ENCODE measurements at regions not wholly inside any gene's neighbourhood (a gene's known extent, or its start where the extent isn't known, plus 50 kb on each side); places are given as distances from the start of the nearest gene placed in this dataset.
A peak's percentile ranks its signal among the peaks of the same experiment; 100 is the strongest.
"Not testable (repeated sequence)": the region's sequence is repeated elsewhere in the genome, so short reads cannot be mapped to it uniquely, and the experiment has no call there.

DNA sequence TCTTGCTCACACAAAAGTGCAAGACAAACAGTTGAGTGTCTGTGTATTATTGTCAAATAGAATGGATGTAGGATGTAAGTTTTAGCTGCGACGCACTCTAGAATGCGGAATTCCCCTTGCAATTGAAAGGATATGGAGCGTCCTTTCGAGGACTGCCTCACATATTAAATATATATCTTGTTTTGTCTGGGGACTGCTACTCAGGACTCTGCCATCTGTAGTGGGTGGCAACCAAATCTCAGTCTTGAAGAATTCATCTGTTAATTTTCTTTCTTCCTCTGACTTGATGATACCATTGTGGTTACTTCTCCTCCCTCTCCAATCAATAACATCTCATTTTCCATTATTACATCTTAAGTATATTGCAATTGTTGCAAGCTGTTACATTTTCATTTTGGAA, 121.6 kb downstream of the SOX4 start:
- Histone ChIP-seq H3K36me3 (ENCODE audit: control insufficient read depth in 1 of 2, insufficient read depth in 2 of 2, low read length in 1 of 2) (no peaks in the 10 kb centered on the region), H3K9me3 (ENCODE audit: control insufficient read depth, low read length) (no peaks in the 10 kb centered on the region), H3K27ac (ENCODE audit: low read depth in 1 of 2, low read length in 2 of 2) (no peak overlapping the region), H3K4me1 (ENCODE audit: control insufficient read depth in 1 of 2, insufficient read depth in 2 of 2, low read length in 2 of 2) (peaks cover 0 to 7% of the 10 kb centered on the region in 2 donors), H3K27me3 (ENCODE audit: control insufficient read depth in 1 of 2, insufficient read depth in 2 of 2, low read length in 1 of 2) (no peaks in the 10 kb centered on the region), H3K4me3 (ENCODE audit: low read length in 2 of 2) (no peak overlapping the region)
- ATAC-seq (ENCODE audit: low FRiP score): no peak
- intact Hi-C loops (cut with DNase I): no loop called here
- no peak for DNase-seq
- WGBS, 2 donors: 98% methylated on average over 5 of the region's 5 CpGs

DNA sequence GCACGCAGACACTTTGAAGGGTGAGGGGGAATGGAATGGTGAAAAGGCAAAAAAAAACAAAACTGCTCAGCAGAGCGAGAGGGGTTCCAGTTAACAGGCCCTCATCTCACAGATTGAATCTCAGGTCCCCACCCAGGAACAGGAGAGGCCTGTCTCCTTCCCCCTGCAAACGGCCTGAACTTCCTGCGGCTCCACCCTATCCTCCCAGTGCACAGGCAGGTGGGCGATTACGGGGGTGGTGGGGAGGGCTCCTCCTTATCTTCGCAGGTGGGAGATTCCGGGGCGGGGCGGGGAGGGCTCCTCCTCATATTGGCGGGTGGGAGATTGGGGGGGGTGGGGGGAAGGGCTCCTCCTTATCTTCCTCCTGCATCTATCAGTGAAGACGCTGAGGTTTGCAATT, 129.0 kb downstream of the SOX4 start:
- WGBS, 2 donors: 59 to 62% methylated on average over 11 to 12 of the region's 12 CpGs
- ATAC-seq (ENCODE audit: low FRiP score): no peak

DNA sequence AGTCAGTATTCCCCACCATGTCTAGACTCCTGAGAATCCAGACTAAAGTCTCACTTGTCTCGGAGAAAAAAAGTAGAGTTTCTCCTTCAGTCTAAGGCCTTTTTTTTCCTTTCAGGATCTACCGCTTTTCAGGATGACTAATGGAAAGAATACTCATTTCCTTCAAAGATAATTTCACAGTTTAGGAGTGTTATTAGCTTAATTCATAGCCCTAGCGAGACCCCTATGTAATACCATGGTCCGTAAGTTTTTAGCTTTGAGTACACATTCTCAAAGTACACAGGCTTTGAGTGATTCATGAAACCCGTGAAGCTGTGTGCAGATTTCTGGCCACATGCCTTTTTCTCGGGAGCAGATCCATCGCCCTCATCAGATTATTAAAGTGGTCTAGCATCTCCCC, 133.1 kb downstream of the SOX4 start:
- H3K27me3 ChIP-seq (ENCODE audit: control insufficient read depth in 1 of 2, insufficient read depth in 2 of 2, low read length in 1 of 2): no peaks in the 10 kb centered on the region
- H3K27ac ChIP-seq (ENCODE audit: low read depth in 1 of 2, low read length in 2 of 2): no peak overlapping the region
- intact Hi-C loops (cut with DNase I): no loop called here
- H3K4me3 ChIP-seq (ENCODE audit: low read length in 2 of 2): no peak overlapping the region
- ATAC-seq (ENCODE audit: low FRiP score) (no peak), DNase-seq (no peak)
- 18 to 37% methylated on average over 7 of the region's 7 CpGs for WGBS, 2 donors
- peaks cover 2 to 13% of the 10 kb centered on the region in 2 donors for H3K4me1 ChIP-seq (ENCODE audit: control insufficient read depth in 1 of 2, insufficient read depth in 2 of 2, low read length in 2 of 2)
- H3K9me3 ChIP-seq (ENCODE audit: control insufficient read depth, low read length): no peaks in the 10 kb centered on the region
- no peaks in the 10 kb centered on the region for H3K36me3 ChIP-seq (ENCODE audit: control insufficient read depth in 1 of 2, insufficient read depth in 2 of 2, low read length in 1 of 2)

More for the DNA sequence above, 129.0 kb downstream of the SOX4 start:
- Histone ChIP-seq H3K36me3 (ENCODE audit: control insufficient read depth in 1 of 2, insufficient read depth in 2 of 2, low read length in 1 of 2) (no peaks in the 10 kb centered on the region), H3K9me3 (ENCODE audit: control insufficient read depth, low read length) (no peaks in the 10 kb centered on the region), H3K4me1 (ENCODE audit: control insufficient read depth in 1 of 2, insufficient read depth in 2 of 2, low read length in 2 of 2) (peaks cover 2 to 3% of the 10 kb centered on the region in 2 donors), H3K4me3 (ENCODE audit: low read length in 2 of 2) (no peak overlapping the region), H3K27ac (ENCODE audit: low read depth in 1 of 2, low read length in 2 of 2) (no peak overlapping the region), H3K27me3 (ENCODE audit: control insufficient read depth in 1 of 2, insufficient read depth in 2 of 2, low read length in 1 of 2) (no peaks in the 10 kb centered on the region)
- intact Hi-C loops (cut with DNase I): no loop called here
- DNase-seq: no peak

DNA sequence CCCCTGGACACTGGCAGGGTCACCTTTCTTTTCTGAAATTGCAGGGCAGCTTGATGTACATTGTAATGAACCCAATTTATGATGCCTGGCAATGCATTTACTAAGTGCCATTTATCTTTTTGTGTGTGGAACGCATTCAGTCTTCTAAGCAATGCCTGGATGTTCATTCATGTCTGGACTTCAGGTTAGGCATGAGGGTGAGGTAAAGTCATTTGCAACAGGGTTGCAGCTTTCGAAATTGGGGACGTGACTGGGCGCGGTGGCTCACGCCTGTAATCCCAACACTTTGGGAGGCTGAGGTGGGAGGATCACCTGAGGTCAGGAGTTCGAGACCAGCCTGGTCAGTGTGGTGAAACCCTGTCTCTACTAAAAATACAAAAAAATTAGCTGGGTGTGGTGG, 134.6 kb downstream of the SOX4 start:
- H3K4me1 ChIP-seq (ENCODE audit: control insufficient read depth in 1 of 2, insufficient read depth in 2 of 2, low read length in 2 of 2): peaks cover 3 to 14% of the 10 kb centered on the region in 2 donors
- WGBS, 2 donors: 96 to 98% methylated on average over 7 of the region's 7 CpGs
- H3K4me3 ChIP-seq (ENCODE audit: low read length in 2 of 2): no peak overlapping the region
- intact Hi-C loops (cut with DNase I): no loop called here
- no peaks in the 10 kb centered on the region for H3K9me3 ChIP-seq (ENCODE audit: control insufficient read depth, low read length)
- H3K36me3 ChIP-seq (ENCODE audit: control insufficient read depth in 1 of 2, insufficient read depth in 2 of 2, low read length in 1 of 2): no peaks in the 10 kb centered on the region
- no peak for ATAC-seq (ENCODE audit: low FRiP score)
- no peaks in the 10 kb centered on the region for H3K27me3 ChIP-seq (ENCODE audit: control insufficient read depth in 1 of 2, insufficient read depth in 2 of 2, low read length in 1 of 2)
- no peak overlapping the region for H3K27ac ChIP-seq (ENCODE audit: low read depth in 1 of 2, low read length in 2 of 2)
- no peak for DNase-seq

DNA sequence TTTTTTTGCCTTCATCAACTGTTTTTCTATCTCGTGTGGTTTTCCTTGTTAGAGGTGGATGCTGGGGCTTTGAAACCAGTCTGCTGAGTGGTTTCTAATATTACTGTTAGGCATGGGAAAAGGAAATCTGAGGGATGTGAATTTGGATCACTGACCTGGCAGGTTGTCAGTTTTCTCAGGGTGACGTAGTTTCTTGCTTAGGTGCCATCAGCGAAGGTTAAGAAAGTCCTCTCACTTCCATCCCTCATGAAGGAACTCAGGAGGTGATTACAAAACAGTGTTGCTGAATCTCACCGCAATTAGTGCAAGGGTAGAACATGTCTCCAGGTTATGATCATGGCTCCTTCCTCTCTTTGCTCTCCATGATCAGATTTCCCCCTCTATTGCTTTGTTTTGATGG, 135.9 kb downstream of the SOX4 start:
- intact Hi-C loops (cut with DNase I): no loop called here
- peaks cover 3 to 11% of the 10 kb centered on the region in 2 donors for H3K4me1 ChIP-seq (ENCODE audit: control insufficient read depth in 1 of 2, insufficient read depth in 2 of 2, low read length in 2 of 2)
- H3K27ac ChIP-seq (ENCODE audit: low read depth in 1 of 2, low read length in 2 of 2): peak overlapping the region in 1 of 2 donors; percentile 11

DNA sequence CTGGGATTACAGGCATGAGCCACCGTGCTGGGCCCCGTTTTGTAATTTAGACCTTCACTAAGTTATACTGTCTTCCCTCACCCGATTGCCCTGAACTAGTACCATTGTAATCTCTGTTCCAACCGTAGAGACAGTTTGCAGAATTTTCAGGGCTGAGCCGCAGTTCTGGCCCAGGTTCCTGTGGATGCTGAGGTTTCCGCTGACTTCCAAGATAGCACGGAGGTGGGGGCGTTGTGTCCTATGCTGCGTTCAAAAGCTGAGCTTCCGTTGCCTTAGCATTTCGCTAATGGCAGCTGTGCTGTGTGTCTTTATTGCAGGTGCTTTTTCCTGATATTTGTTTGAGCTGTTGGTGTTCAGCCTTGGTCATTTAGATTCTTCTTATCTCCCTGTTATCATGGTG, 137.0 kb downstream of the SOX4 start:
- Histone ChIP-seq H3K9me3 (ENCODE audit: control insufficient read depth, low read length) (no peaks in the 10 kb centered on the region), H3K36me3 (ENCODE audit: control insufficient read depth in 1 of 2, insufficient read depth in 2 of 2, low read length in 1 of 2) (no peaks in the 10 kb centered on the region), H3K4me1 (ENCODE audit: control insufficient read depth in 1 of 2, insufficient read depth in 2 of 2, low read length in 2 of 2) (peaks cover 3 to 11% of the 10 kb centered on the region in 2 donors), H3K4me3 (ENCODE audit: low read length in 2 of 2) (no peak overlapping the region), H3K27ac (ENCODE audit: low read depth in 1 of 2, low read length in 2 of 2) (no peak overlapping the region), H3K27me3 (ENCODE audit: control insufficient read depth in 1 of 2, insufficient read depth in 2 of 2, low read length in 1 of 2) (no peaks in the 10 kb centered on the region)
- no peak for ATAC-seq (ENCODE audit: low FRiP score)
- intact Hi-C loops (cut with DNase I): no loop called here
- WGBS, 2 donors: 95 to 97% methylated on average over 11 of the region's 11 CpGs
- no peak for DNase-seq

More for the DNA sequence above, 135.9 kb downstream of the SOX4 start:
- Histone ChIP-seq H3K4me3 (ENCODE audit: low read length in 2 of 2) (no peak overlapping the region), H3K27me3 (ENCODE audit: control insufficient read depth in 1 of 2, insufficient read depth in 2 of 2, low read length in 1 of 2) (no peaks in the 10 kb centered on the region), H3K36me3 (ENCODE audit: control insufficient read depth in 1 of 2, insufficient read depth in 2 of 2, low read length in 1 of 2) (no peaks in the 10 kb centered on the region), H3K9me3 (ENCODE audit: control insufficient read depth, low read length) (no peaks in the 10 kb centered on the region)
- DNase-seq: no peak
- no peak for ATAC-seq (ENCODE audit: low FRiP score)
- 30 to 31% methylated on average over 4 of the region's 4 CpGs for WGBS, 2 donors

DNA sequence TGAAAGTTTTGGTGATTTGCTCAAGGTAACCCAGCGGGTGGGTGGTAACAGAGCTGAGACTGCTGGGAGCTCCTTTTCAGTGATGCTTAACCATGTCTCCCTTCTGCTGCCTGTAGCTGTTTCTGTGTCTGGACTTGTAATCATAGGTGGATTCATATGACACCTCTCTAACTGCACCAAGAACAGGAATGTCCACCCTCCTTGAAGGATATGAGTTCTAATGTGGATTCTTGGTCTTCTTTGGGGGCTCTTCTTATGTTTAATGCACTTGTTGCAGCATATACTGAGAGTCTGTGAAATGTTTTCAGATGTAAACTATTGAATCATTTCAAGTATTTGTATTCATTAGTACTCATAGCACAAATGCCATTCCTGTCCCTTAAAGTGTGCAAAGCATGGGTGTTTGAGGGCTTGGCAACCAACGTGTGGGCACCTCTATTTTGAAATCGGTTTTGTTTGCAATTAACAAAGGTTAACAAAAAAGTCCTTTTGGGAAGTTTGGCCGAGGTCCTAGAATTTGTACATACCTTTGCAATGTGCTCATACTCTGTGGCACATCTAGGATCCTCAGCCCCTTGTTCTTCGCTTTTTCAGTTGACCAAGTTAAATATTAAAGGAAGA, 138.0 kb downstream of the SOX4 start:
- H3K27me3 ChIP-seq (ENCODE audit: control insufficient read depth in 1 of 2, insufficient read depth in 2 of 2, low read length in 1 of 2): no peaks in the 10 kb centered on the region
- peaks cover 2 to 11% of the 10 kb centered on the region in 2 donors for H3K4me1 ChIP-seq (ENCODE audit: control insufficient read depth in 1 of 2, insufficient read depth in 2 of 2, low read length in 2 of 2)
- no peak overlapping the region for H3K4me3 ChIP-seq (ENCODE audit: low read length in 2 of 2)
- H3K36me3 ChIP-seq (ENCODE audit: control insufficient read depth in 1 of 2, insufficient read depth in 2 of 2, low read length in 1 of 2): no peaks in the 10 kb centered on the region
- WGBS, 2 donors: 14 to 20% methylated on average over 5 of the region's 5 CpGs
- peak overlapping the region in 1 of 2 donors; percentile 19 for H3K27ac ChIP-seq (ENCODE audit: low read depth in 1 of 2, low read length in 2 of 2)
- H3K9me3 ChIP-seq (ENCODE audit: control insufficient read depth, low read length): no peaks in the 10 kb centered on the region
- DNase-seq: no peak
- intact Hi-C loops (cut with DNase I): no loop called here
- ATAC-seq (ENCODE audit: low FRiP score): no peak

DNA sequence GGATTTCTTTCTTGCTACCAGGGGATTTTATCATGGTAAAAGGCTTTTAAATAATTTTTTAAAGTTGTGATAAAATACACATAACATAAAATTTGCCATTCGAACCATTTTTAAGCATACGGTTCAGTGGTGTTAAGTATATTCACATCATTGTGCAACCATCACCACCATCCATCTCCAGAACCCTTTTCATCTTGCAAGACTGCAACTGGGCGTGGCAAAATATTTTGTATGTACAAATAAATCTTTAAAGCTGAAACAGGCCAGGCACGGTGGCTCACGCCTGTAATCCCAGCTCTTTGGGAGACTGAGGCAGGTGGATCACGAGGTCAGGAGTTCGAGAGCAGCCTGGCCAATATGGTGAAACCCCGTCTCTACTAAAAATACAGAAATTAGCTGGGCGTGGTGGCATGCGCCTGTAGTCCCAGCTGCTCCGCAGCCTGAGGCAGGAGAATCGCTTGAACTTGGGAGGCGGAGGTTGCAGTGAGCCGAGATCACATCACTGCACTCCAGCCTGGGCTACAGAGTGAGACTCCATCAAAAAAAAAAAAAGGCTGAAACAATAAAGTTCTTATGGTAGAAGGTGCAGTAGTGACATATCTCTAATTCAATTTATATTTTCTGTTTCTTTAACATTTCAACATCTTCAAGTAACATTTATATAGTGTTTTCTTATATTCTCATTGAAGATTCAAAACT, 138.6 kb downstream of the SOX4 start:
- H3K4me1 ChIP-seq (ENCODE audit: control insufficient read depth in 1 of 2, insufficient read depth in 2 of 2, low read length in 2 of 2): peaks cover 1 to 11% of the 10 kb centered on the region in 2 donors
- intact Hi-C loops (cut with DNase I); H3K4me3 ChIP-seq (ENCODE audit: low read length in 2 of 2); H3K27me3 ChIP-seq (ENCODE audit: control insufficient read depth in 1 of 2, insufficient read depth in 2 of 2, low read length in 1 of 2); H3K9me3 ChIP-seq (ENCODE audit: control insufficient read depth, low read length); H3K27ac ChIP-seq (ENCODE audit: low read depth in 1 of 2, low read length in 2 of 2); ATAC-seq (ENCODE audit: low FRiP score); H3K36me3 ChIP-seq (ENCODE audit: control insufficient read depth in 1 of 2, insufficient read depth in 2 of 2, low read length in 1 of 2); DNase-seq: not testable (repeated sequence)
- 85 to 90% methylated on average over 14 of the region's 14 CpGs for WGBS, 2 donors

DNA sequence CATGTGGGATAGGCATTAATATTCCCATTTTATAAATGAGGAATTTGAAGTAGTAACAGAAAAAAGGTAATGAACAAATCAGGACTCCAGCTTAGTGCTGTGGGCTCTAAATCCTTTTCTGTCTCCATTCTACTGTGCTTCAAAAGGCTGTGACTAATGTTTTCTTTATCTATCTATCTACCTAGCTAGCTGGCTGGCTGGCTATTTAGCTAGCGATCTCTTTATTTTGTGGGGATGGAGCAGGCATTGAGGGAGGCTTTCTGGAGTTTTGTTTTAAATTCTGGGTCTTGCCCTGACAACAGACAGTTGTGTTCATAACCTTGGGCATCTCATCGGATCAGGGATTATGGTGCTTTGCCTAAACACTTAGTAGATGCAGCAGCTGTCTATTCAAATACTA, 139.2 kb downstream of the SOX4 start:
- no peaks in the 10 kb centered on the region for H3K27me3 ChIP-seq (ENCODE audit: control insufficient read depth in 1 of 2, insufficient read depth in 2 of 2, low read length in 1 of 2)
- peaks cover 1 to 11% of the 10 kb centered on the region in 2 donors for H3K4me1 ChIP-seq (ENCODE audit: control insufficient read depth in 1 of 2, insufficient read depth in 2 of 2, low read length in 2 of 2)
- intact Hi-C loops (cut with DNase I): no loop called here
- H3K27ac ChIP-seq (ENCODE audit: low read depth in 1 of 2, low read length in 2 of 2): no peak overlapping the region
- H3K4me3 ChIP-seq (ENCODE audit: low read length in 2 of 2): no peak overlapping the region
- ATAC-seq (ENCODE audit: low FRiP score) (no peak), DNase-seq (no peak)
- 56 to 79% methylated on average over 2 of the region's 2 CpGs for WGBS, 2 donors
- H3K9me3 ChIP-seq (ENCODE audit: control insufficient read depth, low read length): no peaks in the 10 kb centered on the region
- H3K36me3 ChIP-seq (ENCODE audit: control insufficient read depth in 1 of 2, insufficient read depth in 2 of 2, low read length in 1 of 2): no peaks in the 10 kb centered on the region

Data from aorta (tissue), 5 donors.